Suprapubic skin (tissue), 3 donors: ENCODE measurements at regions not wholly inside any gene's neighbourhood (a gene's known extent, or its start where the extent isn't known, plus 50 kb on each side); places are given as distances from the start of the nearest gene placed in this dataset.

Source experiments
- POLR2AphosphoS5 ChIP-seq, 3 donors: sonication (generic); formaldehyde crosslinking; IDR thresholded peaks; one replicate each; pipeline ENCODE4 v1.6.1; 2017; ENCODE audit warnings: antibody characterized with exemption in 3 of 3
- TF ChIP-seq, protein P1 (sequence below), 2 donors: fragments of 200-600 bp in 1 of 2; fragments of 450-650 bp in 1 of 2; sonication (generic) in 1 of 2; IDR thresholded peaks; one replicate each; pipeline ENCODE4 v1.5.1; 2016 to 2019; ENCODE audit warnings: antibody characterized with exemption in 2 of 2, mild to moderate bottlenecking in 1 of 2, moderate library complexity in 1 of 2

GRCh38 chr14:35979531-35979930 lies 153.4 kb downstream of the BRMS1L start:
- TF ChIP-seq, protein P1, sequence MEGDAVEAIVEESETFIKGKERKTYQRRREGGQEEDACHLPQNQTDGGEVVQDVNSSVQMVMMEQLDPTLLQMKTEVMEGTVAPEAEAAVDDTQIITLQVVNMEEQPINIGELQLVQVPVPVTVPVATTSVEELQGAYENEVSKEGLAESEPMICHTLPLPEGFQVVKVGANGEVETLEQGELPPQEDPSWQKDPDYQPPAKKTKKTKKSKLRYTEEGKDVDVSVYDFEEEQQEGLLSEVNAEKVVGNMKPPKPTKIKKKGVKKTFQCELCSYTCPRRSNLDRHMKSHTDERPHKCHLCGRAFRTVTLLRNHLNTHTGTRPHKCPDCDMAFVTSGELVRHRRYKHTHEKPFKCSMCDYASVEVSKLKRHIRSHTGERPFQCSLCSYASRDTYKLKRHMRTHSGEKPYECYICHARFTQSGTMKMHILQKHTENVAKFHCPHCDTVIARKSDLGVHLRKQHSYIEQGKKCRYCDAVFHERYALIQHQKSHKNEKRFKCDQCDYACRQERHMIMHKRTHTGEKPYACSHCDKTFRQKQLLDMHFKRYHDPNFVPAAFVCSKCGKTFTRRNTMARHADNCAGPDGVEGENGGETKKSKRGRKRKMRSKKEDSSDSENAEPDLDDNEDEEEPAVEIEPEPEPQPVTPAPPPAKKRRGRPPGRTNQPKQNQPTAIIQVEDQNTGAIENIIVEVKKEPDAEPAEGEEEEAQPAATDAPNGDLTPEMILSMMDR (IDR thresholded peaks at IDR 0.05) = no peak
- no peak for TF ChIP-seq POLR2AphosphoS5 (IDR thresholded peaks at IDR 0.05)
